Left renal pelvis (tissue), 4 donors: ENCODE measurements at regions not wholly inside any gene's neighbourhood (a gene's known extent, or its start where the extent isn't known, plus 50 kb on each side); places are given as distances from the start of the nearest gene placed in this dataset.

Experiments
- DNase-seq, 4 donors: peaks; one replicate each; pipeline ENCODE4 v3.0.0-alpha.2; 2013; ENCODE audit warnings: low read depth in 4 of 4, low spot score in 3 of 4

DNA sequence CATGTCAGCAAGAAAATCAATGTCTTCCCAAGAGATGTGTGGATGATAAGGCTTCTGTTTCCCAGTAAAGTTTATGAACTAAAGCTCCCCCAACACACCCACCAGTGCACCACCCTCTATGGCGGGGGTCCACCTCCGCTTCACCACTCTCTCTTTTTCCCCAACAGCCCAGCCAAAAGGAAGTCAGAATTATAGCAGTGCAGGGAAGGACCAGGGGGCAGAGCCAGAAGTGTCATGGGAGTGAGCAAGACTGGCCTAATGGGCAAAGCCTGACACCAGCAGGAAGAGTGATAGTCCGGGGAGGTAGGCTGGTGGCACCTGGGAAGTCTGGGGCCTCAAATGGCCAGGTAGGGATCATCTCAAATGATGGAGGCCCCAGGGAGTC is 167.7 kb downstream of the ZFP36L2 start:
- no peak for DNase-seq

DNA sequence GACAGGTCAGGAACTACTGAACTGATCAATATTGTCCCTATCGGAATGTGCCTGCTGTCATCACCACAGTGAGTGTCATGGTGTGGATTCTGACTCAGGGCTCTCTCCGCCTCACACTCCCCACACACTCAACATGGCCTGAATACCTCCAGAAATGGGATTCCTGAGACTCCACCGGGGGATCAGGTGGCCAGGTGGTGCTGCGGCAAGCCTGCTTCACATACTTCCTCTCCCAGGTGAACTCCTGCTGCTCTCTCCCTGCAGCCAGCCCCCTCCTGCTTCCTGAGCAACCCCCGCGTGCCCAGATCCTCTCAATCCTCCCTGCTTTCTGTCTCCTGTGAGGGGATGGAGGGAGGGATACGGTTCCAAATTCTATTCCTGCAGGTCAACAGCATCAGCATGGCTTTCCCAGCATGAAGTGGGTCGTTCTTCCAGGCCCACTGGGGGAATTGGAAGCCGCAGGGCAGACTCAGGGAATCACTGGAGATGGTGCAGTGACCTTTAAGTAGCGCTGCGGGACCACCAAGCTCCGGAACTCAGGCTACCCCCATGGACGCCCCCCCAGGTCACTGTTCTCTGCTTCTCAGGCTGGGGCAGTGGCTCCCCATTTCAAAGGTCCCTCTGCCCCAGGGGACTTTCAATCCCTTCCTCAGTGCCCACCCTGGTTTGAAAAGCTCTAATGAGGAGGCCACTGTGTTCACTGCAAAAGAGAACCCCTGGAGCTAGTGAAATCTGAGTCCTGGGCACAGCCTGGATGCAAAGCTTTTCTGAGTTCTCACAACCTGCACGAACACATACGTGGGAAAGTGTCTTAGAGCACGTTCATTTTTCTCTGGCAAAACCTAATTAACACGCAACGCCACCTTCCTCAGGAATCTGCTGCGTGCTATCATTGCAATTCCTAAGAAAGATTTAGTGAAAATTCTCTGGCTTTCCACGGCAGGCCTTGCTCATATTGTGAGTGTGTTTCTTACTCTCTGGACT is 168.4 kb downstream of the ZFP36L2 start:
- no peak for DNase-seq

GRCh38 chr2:43057026-43057741 is 169.2 kb downstream of the ZFP36L2 start:
- DNase-seq, result no peak

- DNase-seq, result no peak
Observed at GRCh38 chr2:43055985-43056384, 170.4 kb downstream of the ZFP36L2 start.

- no peak for DNase-seq
Observed at GRCh38 chr2:43055086-43055912, 171.1 kb downstream of the ZFP36L2 start.

GRCh38 chr2:43054367-43054766 is 172.0 kb downstream of the ZFP36L2 start:
- no peak for DNase-seq

DNA sequence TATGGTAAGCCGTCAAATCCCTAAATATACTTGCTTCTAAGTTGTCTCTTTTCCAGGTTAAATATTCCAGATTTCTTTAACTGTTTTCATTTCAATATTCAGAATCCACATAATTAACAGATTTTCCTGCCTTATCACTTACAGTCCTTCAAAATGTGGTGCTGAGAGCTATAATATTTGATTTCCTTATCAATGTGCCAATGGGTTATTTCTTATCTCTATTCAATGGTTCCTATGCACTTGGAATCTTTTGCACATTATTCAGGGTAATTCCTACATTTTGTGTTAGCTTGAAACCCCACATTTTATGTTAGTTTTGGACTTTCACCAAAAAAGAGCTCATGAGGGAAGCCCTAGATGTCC is 173.5 kb downstream of the ZFP36L2 start:
- no peak for DNase-seq

DNA sequence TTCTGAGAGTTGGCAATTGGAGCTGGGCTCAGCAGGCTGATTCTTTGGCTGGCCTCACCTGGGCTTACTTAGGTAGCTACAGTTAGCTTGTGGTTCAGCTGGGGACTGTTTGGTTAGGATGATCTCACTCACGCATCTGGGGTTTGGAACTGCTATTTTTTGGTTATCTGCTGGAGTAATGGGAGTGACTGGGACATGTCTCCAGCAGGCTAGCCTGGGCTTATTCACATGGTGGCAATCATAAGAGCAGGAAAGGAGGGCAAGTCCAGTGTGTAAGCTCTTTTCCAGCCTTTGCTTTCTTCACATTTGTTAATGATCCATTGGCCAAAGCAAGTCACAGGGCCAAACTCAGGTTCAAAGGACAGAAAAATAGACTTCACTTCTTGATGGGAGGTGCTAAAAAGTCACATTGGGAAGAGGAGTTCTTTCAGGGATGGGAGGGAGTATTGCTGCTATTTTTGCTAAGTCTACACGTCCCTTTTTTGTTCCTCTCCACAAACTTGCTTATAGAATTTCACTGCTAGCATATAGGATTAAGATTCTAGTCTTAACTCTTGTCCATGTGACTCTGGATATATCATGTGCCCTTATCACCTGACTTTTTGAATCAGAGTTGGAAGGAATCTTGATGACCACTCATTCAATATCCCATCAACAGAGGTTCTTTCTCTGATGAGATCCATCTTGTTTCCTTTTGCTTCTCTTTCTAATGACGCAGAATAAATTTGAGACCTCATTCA is 174.0 kb downstream of the ZFP36L2 start:
- DNase-seq, result no peak

- no peak for DNase-seq
Observed at GRCh38 chr2:43051338-43051737, 175.1 kb downstream of the ZFP36L2 start.

GRCh38 chr2:43050866-43051265 is 175.5 kb downstream of the ZFP36L2 start:
- DNase-seq, result no peak

GRCh38 chr2:43049836-43050801 is 176.3 kb downstream of the ZFP36L2 start:
- no peak for DNase-seq

DNA sequence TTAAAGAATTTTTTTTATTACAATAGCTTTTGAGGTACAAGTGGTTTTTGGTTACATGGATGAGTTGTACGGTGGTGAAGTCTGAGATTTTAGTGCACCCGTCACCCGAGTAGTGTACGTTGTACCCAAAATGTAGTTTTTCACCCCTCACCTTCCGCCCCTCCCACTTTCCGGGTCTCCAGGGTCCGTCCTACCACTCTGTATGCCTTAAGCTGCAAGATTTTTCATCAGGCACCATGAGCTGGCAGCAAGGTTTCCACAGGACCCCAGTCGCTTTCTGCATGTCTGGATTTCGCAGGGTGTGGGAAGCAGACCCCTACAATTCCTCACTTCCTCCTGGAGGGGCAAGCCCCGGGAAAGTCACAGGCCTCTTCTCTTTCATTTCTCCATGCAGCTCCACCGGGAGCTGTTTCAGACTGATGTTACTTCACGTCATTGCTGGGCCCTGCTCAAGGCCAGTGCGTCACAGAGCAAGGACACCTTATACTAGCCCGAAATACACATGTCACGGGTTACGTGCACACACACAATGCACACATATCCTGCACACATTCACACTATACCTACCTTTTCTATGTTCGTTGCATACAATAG is 179.1 kb downstream of the ZFP36L2 start:
- DNase-seq, result no peak

DNA sequence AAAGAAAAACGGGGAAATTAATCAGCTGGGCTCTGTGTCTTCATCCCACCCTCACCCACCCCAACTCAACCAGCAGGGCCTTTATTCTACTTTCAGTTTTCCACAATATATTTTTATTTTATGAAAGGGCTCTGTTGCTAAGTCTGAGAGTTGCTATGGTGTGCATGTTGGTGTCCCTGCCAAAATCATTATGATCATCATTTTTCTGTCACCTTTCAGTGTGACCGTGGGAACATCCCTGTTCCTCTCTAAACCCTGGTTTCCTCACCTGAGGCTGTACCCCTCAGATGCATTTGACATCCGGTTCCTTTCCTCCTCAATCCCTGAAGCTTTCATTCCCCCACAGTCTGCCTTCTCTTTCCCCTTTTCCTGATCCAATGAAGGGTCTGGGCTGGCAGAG is 180.5 kb downstream of the ZFP36L2 start:
- DNase-seq, result no peak

DNA sequence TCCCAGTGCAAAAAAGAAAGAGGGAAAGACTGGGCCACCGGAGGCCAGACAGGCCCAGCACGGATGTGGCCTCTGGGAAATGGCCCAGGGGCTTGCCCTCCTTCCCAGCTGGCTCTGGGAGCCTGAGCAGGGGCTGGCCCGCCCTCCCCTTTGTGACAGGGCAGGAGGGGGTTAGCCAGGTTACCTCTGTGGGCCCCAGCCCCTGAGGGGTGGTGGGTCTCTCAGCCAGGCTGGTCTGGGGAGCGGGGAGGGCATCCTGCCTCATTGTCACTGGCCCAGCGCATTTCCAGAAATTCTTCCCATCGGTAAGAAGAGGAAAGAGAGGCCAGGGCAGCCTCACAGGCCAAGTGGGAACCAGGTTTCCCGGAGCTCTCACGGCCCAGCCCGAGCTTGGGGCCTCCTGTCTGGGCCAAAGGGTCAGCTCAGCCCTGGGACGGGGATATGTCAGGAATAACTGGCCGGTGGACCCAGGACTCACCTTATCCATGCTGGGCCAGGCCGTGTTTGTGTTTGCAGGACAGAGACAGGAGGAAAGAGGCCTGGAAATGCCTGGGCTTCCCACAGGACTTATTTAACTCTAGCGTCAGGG is 182.2 kb downstream of the ZFP36L2 start:
- no peak for DNase-seq

DNA sequence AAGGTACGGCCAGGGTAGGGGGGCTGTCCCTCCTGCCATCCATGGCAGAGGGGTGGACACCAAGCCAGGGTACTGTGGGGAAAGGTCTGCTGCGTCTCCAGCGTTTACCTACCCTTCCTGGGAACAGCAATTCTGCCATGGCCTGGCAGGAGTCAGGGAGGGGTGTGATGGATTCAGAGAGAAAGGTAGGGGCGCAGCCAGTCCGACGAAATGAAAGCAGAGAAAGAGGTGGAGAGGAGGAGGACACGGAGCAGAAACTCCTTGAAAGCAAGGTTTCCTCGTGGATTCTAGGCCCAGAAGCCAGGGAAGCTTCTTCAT is 182.9 kb downstream of the ZFP36L2 start:
- DNase-seq, result no peak

GRCh38 chr2:43041661-43042360 is 184.6 kb downstream of the ZFP36L2 start:
- peak; percentile 82 to 96 (median 89) for DNase-seq

- DNase-seq, result no peak
Observed at GRCh38 chr2:43041173-43041591, 185.2 kb downstream of the ZFP36L2 start.
